HepG2 (cell line): ENCODE measurements at regions not wholly inside any gene's neighbourhood (a gene's known extent, or its start where the extent isn't known, plus 50 kb on each side); places are given as distances from the start of the nearest gene placed in this dataset.

Experiments used
- HCFC1 ChIP-seq: fragments of 150-350 bp; IDR thresholded peaks from 2 replicates; pipeline ENCODE4 v1.6.1; 2014; ENCODE audit warnings: low read depth, low read length
- HOXA7 ChIP-seq: sonication (generic); formaldehyde crosslinking; IDR thresholded peaks from 2 replicates; pipeline ENCODE4 v1.8.1; 2022; ENCODE audit warnings: mild to moderate bottlenecking, missing genetic modification reagents, moderate library complexity
- RNF2 ChIP-seq: fragments of 450-650 bp; conservative IDR thresholded peaks from 2 replicates; pipeline ENCODE4 v1.6.1; 2016; ENCODE audit warnings: low read depth
- SP1 ChIP-seq, 2 experiments: fragments of 450-650 bp in 1 of 2; sonication (generic) in 1 of 2; formaldehyde crosslinking in 1 of 2; IDR thresholded peaks; 2 replicates each; pipeline versions ENCODE4 v1.4.0 to v1.6.1; 2016 to 2020; ENCODE audit warnings: missing genetic modification reagents in 1 of 2

DNA sequence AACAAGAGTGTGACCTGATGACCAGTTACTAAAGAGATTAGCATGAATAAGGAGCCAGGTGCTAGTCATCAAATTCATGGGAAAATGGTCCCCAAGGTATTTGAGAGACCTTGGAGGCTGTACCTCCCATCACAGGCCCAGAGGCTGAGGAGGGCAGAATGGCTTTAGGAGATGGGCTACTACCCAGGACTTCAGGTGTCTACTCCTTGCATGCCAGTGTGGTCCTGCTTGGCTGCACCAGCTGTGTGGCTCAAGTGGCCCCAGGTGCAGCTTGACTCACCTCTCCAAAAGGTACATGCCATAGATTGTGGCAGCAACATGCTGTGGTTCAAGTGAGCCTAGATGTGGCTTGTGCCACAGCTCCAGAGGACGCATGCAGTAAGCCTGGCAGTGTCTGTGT, 56.5 kb downstream of the TANC2 start:
- TF ChIP-seq HOXA7 (CRISPR knock-in tag) (no peak), RNF2 (no peak), HCFC1 (no peak), SP1 (IDR thresholded peaks at IDR 0.05) (no peak), SP1 (CRISPR knock-in tag; IDR thresholded peaks at IDR 0.05) (no peak)
